LNCAP (cell line): ENCODE measurements at regions not wholly inside any gene's neighbourhood (a gene's known extent, or its start where the extent isn't known, plus 50 kb on each side); places are given as distances from the start of the nearest gene placed in this dataset.

Source experiments
- CTCF ChIP-seq: fragments of 450-650 bp; IDR thresholded peaks from 2 replicates; pipeline ENCODE4 v1.5.1; 2017; ENCODE audit warnings: mild to moderate bottlenecking

- no peak for TF ChIP-seq CTCF
These were observed 1068.2 kb downstream of the GLUD2 start for GRCh38 chrX:122115604-122116003.

GRCh38 chrX:122119361-122119760 lies 1064.7 kb upstream of the GRIA3 start:
- TF ChIP-seq CTCF = no peak

GRCh38 chrX:122122274-122122673 lies 1061.8 kb upstream of the GRIA3 start:
- no peak for TF ChIP-seq CTCF

GRCh38 chrX:122133478-122133877 lies 1050.6 kb upstream of the GRIA3 start:
- TF ChIP-seq CTCF = no peak

- TF ChIP-seq CTCF = no peak
These were observed 1049.8 kb upstream of the GRIA3 start for GRCh38 chrX:122134291-122134690.

GRCh38 chrX:122135070-122135469 lies 1049.0 kb upstream of the GRIA3 start:
- no peak for TF ChIP-seq CTCF

GRCh38 chrX:122154019-122154418 lies 1030.1 kb upstream of the GRIA3 start:
- no peak for TF ChIP-seq CTCF

- no peak for TF ChIP-seq CTCF
These were observed 1015.8 kb upstream of the GRIA3 start for GRCh38 chrX:122168241-122168640.
